H9 (cell line): ENCODE measurements at regions not wholly inside any gene's neighbourhood (a gene's known extent, or its start where the extent isn't known, plus 50 kb on each side); places are given as distances from the start of the nearest gene placed in this dataset.

Source experiments
- DNase-seq: peaks from one replicate; pipeline ENCODE4 v3.0.0-alpha.2; 2017
- H2AFZ ChIP-seq: one replicate; pipeline ENCODE4 v1.6.1; 2013; ENCODE audit warnings: mild to moderate bottlenecking, low read length, control low read depth, moderate library complexity
- H2AK5ac ChIP-seq: 2 replicates; pipeline ENCODE4 v1.6.1; 2013; ENCODE audit warnings: low read length, control low read depth, mixed read lengths; ENCODE audit not compliant: insufficient read length
- H2BK120ac ChIP-seq: one replicate; pipeline ENCODE4 v1.6.1; 2013; ENCODE audit warnings: low read depth, mild to moderate bottlenecking, low read length, control low read depth, inconsistent platforms; ENCODE audit not compliant: poor library complexity, severe bottlenecking
- H2BK12ac ChIP-seq: 2 replicates; pipeline ENCODE4 v1.6.1; 2013; ENCODE audit warnings: low read length, control low read depth, mixed read lengths, low read depth; ENCODE audit not compliant: insufficient read length
- H2BK15ac ChIP-seq: 2 replicates; pipeline ENCODE4 v1.6.1; 2013; ENCODE audit warnings: low read depth, low read length, control low read depth
- H2BK20ac ChIP-seq: one replicate; pipeline ENCODE4 v1.6.1; 2013; ENCODE audit warnings: low read depth, mild to moderate bottlenecking, low read length, control low read depth, inconsistent platforms; ENCODE audit not compliant: poor library complexity, severe bottlenecking
- H2BK5ac ChIP-seq: 2 replicates; pipeline ENCODE4 v1.6.1; 2013; ENCODE audit warnings: low read length, control low read depth, mixed read lengths; ENCODE audit not compliant: insufficient read length
- H3K14ac ChIP-seq: 2 replicates; pipeline ENCODE4 v1.6.1; 2013; ENCODE audit warnings: low read length, control low read depth; ENCODE audit not compliant: insufficient read depth
- H3K18ac ChIP-seq: 2 replicates; pipeline ENCODE4 v1.6.1; 2013; ENCODE audit warnings: low read depth, mild to moderate bottlenecking, mixed read lengths, low read length, control low read depth; ENCODE audit not compliant: insufficient read length
- H3K23ac ChIP-seq: 2 replicates; pipeline ENCODE4 v1.6.1; 2013; ENCODE audit warnings: low read length, control low read depth, mixed read lengths, low read depth; ENCODE audit not compliant: insufficient read length
- H3K23me2 ChIP-seq: 2 replicates; pipeline ENCODE4 v1.6.1; 2013; ENCODE audit warnings: low read depth, mild to moderate bottlenecking, mixed read lengths, low read length, control low read depth; ENCODE audit not compliant: insufficient read length, poor library complexity, severe bottlenecking
- H3K27ac ChIP-seq: 2 replicates; pipeline ENCODE4 v1.5.1; 2013; ENCODE audit warnings: low read length, control low read depth, mixed read lengths, low read depth; ENCODE audit not compliant: insufficient read length
- H3K27me3 ChIP-seq: 2 replicates; pipeline ENCODE4 v1.6.1; 2013; ENCODE audit warnings: low read length, control low read depth, inconsistent platforms; ENCODE audit not compliant: insufficient read depth
- H3K4ac ChIP-seq: 2 replicates; pipeline ENCODE4 v1.6.1; 2013; ENCODE audit warnings: low read depth, mild to moderate bottlenecking, control low read depth, inconsistent platforms, low read length, moderate library complexity
- H3K4me1 ChIP-seq: 2 replicates; pipeline ENCODE4 v1.6.1; 2013; ENCODE audit warnings: low read length, control low read depth, inconsistent platforms; ENCODE audit not compliant: insufficient read depth
- H3K4me2 ChIP-seq: 2 replicates; pipeline ENCODE4 v1.6.1; 2013; ENCODE audit warnings: low read length, control low read depth, mixed read lengths; ENCODE audit not compliant: insufficient read length, insufficient read depth
- H3K56ac ChIP-seq: 2 replicates; pipeline ENCODE4 v1.6.1; 2013; ENCODE audit warnings: low read depth, mild to moderate bottlenecking, mixed read lengths, low read length, control low read depth; ENCODE audit not compliant: insufficient read length
- H3K79me1 ChIP-seq: 2 replicates; pipeline ENCODE4 v1.6.1; 2013; ENCODE audit warnings: low read depth, mild to moderate bottlenecking, moderate library complexity, low read length, control low read depth, inconsistent platforms; ENCODE audit not compliant: insufficient read depth, poor library complexity, severe bottlenecking
- H3K79me2 ChIP-seq: 2 replicates; pipeline ENCODE4 v1.6.1; 2013; ENCODE audit warnings: low read length, control low read depth, inconsistent platforms; ENCODE audit not compliant: insufficient read depth
- H3K9ac ChIP-seq: 2 replicates; pipeline ENCODE4 v1.6.1; 2013; ENCODE audit warnings: low read length, control low read depth, mixed read lengths; ENCODE audit not compliant: insufficient read length; ENCODE audit errors: extremely low read depth
- H3K9me3 ChIP-seq: one replicate; pipeline ENCODE4 v1.6.1; 2013; ENCODE audit warnings: low read depth, low read length, inconsistent platforms; ENCODE audit not compliant: control insufficient read depth
- H3T11ph ChIP-seq: one replicate; pipeline ENCODE4 v1.6.1; 2013; ENCODE audit warnings: mild to moderate bottlenecking, low read length, control low read depth, inconsistent platforms
- H4K20me1 ChIP-seq: one replicate; pipeline ENCODE4 v1.6.1; 2013; ENCODE audit not compliant: control insufficient read depth, insufficient read length, insufficient read depth
- H4K5ac ChIP-seq: 2 replicates; pipeline ENCODE4 v1.6.1; 2013; ENCODE audit warnings: low read depth, mild to moderate bottlenecking, mixed read lengths, low read length, control low read depth; ENCODE audit not compliant: insufficient read length
- H4K8ac ChIP-seq: replicated peaks from 2 replicates; pipeline ENCODE4 v1.6.1; 2013; ENCODE audit warnings: low read length, control low read depth, mixed read lengths, low read depth; ENCODE audit not compliant: insufficient read length
- H4K91ac ChIP-seq: 2 replicates; pipeline ENCODE4 v1.6.1; 2013; ENCODE audit warnings: low read depth, mild to moderate bottlenecking, moderate library complexity, mixed read lengths, low read length, control low read depth; ENCODE audit not compliant: insufficient read length
- H3K27ac Mint-ChIP-seq, 3 experiments: 2 replicates in 2 of 3; 3 replicates in 1 of 3; pipeline ENCODE4 v1.8.0; 2020 to 2021; ENCODE audit warnings: mixed read lengths in 3 of 3, mild to moderate bottlenecking in 1 of 3, moderate library complexity in 1 of 3
- H3K27me3 Mint-ChIP-seq: 2 replicates; pipeline ENCODE4 v1.8.0; 2021; ENCODE audit warnings: low read depth, mild to moderate bottlenecking, moderate library complexity, mixed read lengths
- H3K36me3 Mint-ChIP-seq, 3 experiments: 2 replicates in 2 of 3; 3 replicates in 1 of 3; pipeline ENCODE4 v1.8.0; 2020 to 2021; ENCODE audit warnings: low read depth in 3 of 3, mixed read lengths in 3 of 3; ENCODE audit not compliant: insufficient read depth in 1 of 3
- H3K4me1 Mint-ChIP-seq, 2 experiments: 2 replicates each; pipeline ENCODE4 v1.8.0; 2020; ENCODE audit warnings: mixed read lengths in 2 of 2
- H3K4me3 Mint-ChIP-seq, 2 experiments: 2 replicates in 1 of 2; 3 replicates in 1 of 2; pipeline ENCODE4 v1.8.0; 2020 to 2021; ENCODE audit warnings: mild to moderate bottlenecking in 2 of 2, mixed read lengths in 2 of 2, moderate library complexity in 1 of 2
- H3K9me3 Mint-ChIP-seq, 2 experiments: 2 replicates in 1 of 2; 3 replicates in 1 of 2; pipeline ENCODE4 v1.8.0; 2020; ENCODE audit warnings: mild to moderate bottlenecking in 2 of 2, mixed read lengths in 2 of 2, moderate library complexity in 1 of 2
- WGBS: extraction: QIAGEN DNeasy Blood & Tissue Kit; methylation state at CpG from one replicate; pipeline ENCODE4 v1.1.7; 2013; ENCODE audit warnings: missing lambda C conversion rate, low lambda C conversion rate, mixed read lengths; ENCODE audit not compliant: insufficient read length; ENCODE audit errors: extremely low coverage; 5-methylcytosine and 5-hydroxymethylcytosine counted together
- TF ChIP-seq, protein P1 (sequence below): fragments of 200-600 bp; sonication (generic); conservative IDR thresholded peaks from 3 replicates; pipeline ENCODE4 v1.8.0; 2021; ENCODE audit warnings: antibody characterized with exemption, mild to moderate bottlenecking

- H3K9me3 ChIP-seq = no peaks in the 10 kb centered on the region
- H3K4me3 Mint-ChIP-seq = no peak overlapping the region
These were observed 117.3 kb upstream of the NKX1-1 start for GRCh38 chr4:1523506-1523905.

More at GRCh38 chr4:1523506-1523905, 117.3 kb upstream of the NKX1-1 start:
- TF ChIP-seq, protein P1, sequence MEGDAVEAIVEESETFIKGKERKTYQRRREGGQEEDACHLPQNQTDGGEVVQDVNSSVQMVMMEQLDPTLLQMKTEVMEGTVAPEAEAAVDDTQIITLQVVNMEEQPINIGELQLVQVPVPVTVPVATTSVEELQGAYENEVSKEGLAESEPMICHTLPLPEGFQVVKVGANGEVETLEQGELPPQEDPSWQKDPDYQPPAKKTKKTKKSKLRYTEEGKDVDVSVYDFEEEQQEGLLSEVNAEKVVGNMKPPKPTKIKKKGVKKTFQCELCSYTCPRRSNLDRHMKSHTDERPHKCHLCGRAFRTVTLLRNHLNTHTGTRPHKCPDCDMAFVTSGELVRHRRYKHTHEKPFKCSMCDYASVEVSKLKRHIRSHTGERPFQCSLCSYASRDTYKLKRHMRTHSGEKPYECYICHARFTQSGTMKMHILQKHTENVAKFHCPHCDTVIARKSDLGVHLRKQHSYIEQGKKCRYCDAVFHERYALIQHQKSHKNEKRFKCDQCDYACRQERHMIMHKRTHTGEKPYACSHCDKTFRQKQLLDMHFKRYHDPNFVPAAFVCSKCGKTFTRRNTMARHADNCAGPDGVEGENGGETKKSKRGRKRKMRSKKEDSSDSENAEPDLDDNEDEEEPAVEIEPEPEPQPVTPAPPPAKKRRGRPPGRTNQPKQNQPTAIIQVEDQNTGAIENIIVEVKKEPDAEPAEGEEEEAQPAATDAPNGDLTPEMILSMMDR = no peak
- Histone ChIP-seq H3K18ac (no peak overlapping the region), H2AFZ (no peak overlapping the region), H3K4me2 (no peak overlapping the region), H4K8ac (no peak overlapping the region), H3K27me3 (no peaks in the 10 kb centered on the region; the same call in 1 of the 2 replicates), H2AK5ac (no peak overlapping the region), H3K27ac (no peak overlapping the region), H3K4me1 (no peaks in the 10 kb centered on the region), H2BK15ac (no peak overlapping the region), H2BK20ac (no peak overlapping the region), H4K20me1 (no peaks in the 10 kb centered on the region), H3K79me1 (no peaks in the 10 kb centered on the region), H3K9ac (no peak overlapping the region), H3T11ph (no peak overlapping the region), H3K23me2 (peaks cover 3% of the 10 kb centered on the region), H3K14ac (no peak overlapping the region), H2BK5ac (no peak overlapping the region), H3K4ac (no peak overlapping the region), H3K56ac (no peak overlapping the region), H3K79me2 (no peaks in the 10 kb centered on the region), H2BK120ac (no peak overlapping the region), H4K91ac (no peak overlapping the region), H4K5ac (no peak overlapping the region), H3K23ac (no peak overlapping the region), H2BK12ac (no peak overlapping the region)
- no CpG with 5 or more reads among the region's 4 CpGs for WGBS
- Mint-ChIP-seq H3K9me3 (peaks cover 4 to 15% of the 10 kb centered on the region in 2 experiments; a peak in 4 of 5 replicates), H3K36me3 (no peaks in the 10 kb centered on the region), H3K4me1 (peaks cover 2 to 6% of the 10 kb centered on the region in 2 experiments; a peak in 1 of 4 replicates), H3K27me3 (peaks cover 75% of the 10 kb centered on the region), H3K27ac (no peak overlapping the region)
- no peak for DNase-seq
